Right lung (tissue), 2 donors: ENCODE measurements at regions not wholly inside any gene's neighbourhood (a gene's known extent, or its start where the extent isn't known, plus 50 kb on each side); places are given as distances from the start of the nearest gene placed in this dataset.
"Not testable (repeated sequence)": the region's sequence is repeated elsewhere in the genome, so short reads cannot be mapped to it uniquely, and the experiment has no call there.

Experiments
- DNase-seq, 2 donors: peaks; one replicate each; pipeline ENCODE4 v3.0.0-alpha.2; 2013

DNA sequence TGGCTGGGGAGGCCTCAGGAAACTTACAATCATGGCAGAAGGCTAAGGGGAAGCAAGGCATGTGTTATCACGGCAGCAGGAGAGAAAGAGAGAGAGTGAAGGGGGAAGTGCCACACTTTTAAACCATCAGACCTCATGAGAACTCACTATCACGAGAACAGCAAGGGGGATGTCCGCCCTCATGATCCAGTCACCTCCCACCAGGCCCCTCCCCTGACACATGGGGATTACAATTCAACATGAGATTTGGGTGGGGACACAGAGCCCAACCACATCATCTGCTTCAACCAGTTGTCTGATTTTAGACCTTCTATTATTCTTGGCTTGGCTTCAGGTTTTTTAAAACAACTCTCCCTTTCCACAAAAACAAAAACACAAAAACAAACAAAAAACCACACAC, 93.7 kb upstream of the BASP1 start:
- DNase-seq: not testable (repeated sequence)

DNA sequence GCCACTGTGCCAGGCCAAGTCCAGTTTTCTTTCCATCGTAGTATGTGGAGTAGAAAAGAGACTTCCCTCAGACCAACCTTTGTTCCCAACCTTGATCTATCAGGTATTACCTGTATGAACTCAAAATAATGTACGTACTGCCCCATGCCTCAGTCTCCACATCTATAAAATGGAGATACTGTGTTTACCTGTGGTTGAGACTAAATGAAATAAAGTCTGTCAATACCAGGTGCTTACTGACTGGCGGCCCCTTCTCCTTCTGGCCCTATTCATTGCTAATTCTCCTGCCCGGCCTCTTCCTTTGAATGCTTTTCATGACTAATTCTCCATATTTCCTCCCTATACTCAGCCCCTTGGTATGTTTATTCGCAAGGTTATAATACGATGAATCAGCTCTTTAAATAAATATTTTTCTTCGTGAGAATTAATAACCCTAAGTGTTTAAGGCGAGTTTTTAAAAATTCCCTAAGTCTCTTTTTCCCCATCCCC, 89.6 kb upstream of the BASP1 start:
- no peak for DNase-seq

DNA sequence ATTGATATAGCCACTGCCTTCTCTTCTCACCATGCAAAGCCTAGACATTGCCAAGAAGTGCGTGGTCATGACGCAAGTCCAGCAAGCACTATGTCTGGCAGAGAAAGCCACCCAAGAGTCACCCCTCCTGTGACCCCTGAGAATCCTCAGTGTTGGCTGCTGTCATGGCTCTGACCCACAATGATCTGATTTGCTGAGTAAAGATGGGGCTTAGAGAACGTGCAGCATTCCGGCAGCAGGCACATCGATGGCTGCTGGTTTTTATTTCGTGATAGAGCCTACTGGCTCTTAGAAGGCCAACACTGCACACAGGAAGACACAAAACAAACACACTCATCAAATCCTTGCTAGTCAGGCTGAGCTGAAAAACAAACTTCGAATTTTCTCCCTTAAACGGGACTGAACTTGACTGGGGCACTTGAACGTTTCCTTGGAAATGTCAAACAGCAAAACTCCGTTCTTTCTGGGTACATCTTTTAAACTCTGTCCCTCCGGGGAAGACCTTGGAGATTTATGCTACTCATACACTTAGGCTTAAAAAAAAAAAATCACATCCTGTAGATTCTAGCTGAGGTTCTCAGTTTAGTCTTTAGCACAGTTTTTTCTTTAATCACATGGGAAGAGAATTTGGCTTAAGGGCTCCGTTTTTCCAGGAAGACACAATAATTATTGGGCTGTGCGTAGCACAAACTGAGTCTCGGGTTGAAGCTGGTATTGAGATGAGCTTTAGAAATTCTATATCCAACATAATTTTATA, 88.2 kb upstream of the BASP1 start:
- no peak for DNase-seq

DNA sequence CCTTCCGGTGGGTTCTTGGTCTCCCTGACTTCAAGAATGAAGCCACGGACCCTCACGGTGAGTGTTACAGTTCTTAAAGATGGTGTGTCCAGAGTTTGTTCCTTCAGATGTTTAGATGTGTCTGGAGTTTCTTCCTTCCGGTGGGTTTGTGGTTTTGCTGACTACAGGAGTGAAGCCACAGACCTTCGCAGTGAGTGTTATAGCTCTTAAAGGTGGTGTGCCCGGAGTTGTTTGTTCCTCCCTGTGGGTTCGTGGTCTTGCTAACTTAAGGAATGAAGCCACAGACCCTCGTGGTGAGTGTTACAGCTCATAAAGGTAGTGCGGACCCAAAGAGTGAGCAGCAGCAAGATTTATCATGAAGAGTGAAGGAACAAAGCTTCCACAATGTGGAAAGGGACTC, 87.1 kb upstream of the BASP1 start:
- DNase-seq: not testable (repeated sequence)

- DNase-seq: peak in 1 of 2 donors; percentile 39
These were observed 84.9 kb upstream of the BASP1 start for GRCh38 chr5:17132444-17133083.

GRCh38 chr5:17135050-17135449, 82.4 kb upstream of the BASP1 start:
- no peak for DNase-seq

GRCh38 chr5:17143335-17143734, 74.1 kb upstream of the BASP1 start:
- DNase-seq: no peak

DNA sequence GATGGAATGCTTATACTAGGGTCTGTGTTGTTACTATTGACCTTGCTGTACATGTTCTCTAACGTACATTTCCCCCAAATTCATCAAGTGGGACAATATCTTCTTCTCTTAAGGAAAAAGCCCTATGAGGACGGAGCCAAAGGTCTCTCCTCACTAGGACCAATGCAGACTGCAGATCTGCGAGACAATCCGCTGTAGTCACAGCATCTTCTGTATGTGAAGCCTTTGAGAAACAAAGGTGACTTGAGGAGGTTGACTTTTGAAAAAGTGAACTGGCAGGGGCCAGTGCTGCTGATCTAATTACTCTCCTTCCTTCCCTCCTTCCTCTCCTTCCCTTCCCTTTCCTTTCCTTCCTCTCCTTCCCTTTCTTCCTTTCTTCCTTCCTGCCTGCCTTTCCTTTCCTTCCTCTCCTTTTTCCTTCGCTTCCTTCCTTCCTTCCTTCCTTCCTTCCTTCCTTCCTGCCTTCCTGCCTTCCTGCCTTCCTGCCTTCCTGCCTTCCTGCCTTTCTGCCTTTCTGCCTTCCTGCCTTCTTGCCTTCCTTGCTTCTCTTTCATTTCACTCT, 71.1 kb upstream of the BASP1 start:
- no peak for DNase-seq

- no peak for DNase-seq
These were observed 70.3 kb upstream of the BASP1 start for GRCh38 chr5:17147170-17147569.

- DNase-seq: peak; percentile 75 to 82
These were observed 69.8 kb upstream of the BASP1 start for GRCh38 chr5:17147617-17148016.

- no peak for DNase-seq
These were observed 69.0 kb upstream of the BASP1 start for GRCh38 chr5:17148481-17148880.

- no peak for DNase-seq
These were observed 67.6 kb upstream of the BASP1 start for GRCh38 chr5:17149786-17150185.

DNA sequence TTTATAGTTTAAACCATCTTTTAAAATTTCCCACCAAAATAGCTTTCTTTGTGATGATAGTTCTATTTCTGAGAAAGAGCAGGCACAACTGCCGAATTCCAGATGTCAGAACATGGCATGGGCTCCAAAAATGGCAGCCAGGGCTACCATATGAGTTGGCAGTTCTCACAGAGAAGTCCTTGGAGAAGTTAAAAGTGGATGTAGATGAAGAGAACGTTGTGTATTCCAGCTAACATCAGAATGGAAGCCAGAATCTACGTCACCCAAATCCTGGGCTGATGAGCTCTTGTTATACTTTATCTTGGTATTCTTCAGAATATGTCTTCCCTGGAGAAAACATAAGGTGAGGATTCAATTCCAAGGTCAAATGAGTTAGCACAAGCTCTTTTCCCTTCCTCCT, 66.9 kb upstream of the BASP1 start:
- DNase-seq: no peak

- DNase-seq: no peak
These were observed 65.7 kb upstream of the BASP1 start for GRCh38 chr5:17151686-17152085.

GRCh38 chr5:17154211-17154996, 63.0 kb upstream of the BASP1 start:
- no peak for DNase-seq

DNA sequence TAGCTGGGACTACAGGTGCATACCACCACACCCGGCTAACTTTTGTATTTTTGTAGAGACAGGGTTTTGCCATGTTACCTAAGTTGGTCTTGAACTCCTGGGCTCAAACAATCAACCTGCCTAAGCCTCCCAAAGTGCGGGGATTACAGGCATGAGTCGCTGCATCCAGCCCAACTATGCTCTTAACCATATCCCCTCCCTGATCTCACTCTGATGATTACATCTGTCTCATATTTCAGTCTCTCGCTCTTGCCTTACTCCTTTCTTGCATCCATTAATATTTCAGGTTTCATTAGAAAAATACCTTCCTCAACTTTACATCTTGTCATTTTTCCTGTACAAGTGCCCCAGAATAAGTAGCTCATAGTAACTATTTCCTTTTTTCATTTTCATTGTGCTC, 61.0 kb upstream of the BASP1 start:
- no peak for DNase-seq

GRCh38 chr5:17157294-17157693, 60.1 kb upstream of the BASP1 start:
- no peak for DNase-seq

DNA sequence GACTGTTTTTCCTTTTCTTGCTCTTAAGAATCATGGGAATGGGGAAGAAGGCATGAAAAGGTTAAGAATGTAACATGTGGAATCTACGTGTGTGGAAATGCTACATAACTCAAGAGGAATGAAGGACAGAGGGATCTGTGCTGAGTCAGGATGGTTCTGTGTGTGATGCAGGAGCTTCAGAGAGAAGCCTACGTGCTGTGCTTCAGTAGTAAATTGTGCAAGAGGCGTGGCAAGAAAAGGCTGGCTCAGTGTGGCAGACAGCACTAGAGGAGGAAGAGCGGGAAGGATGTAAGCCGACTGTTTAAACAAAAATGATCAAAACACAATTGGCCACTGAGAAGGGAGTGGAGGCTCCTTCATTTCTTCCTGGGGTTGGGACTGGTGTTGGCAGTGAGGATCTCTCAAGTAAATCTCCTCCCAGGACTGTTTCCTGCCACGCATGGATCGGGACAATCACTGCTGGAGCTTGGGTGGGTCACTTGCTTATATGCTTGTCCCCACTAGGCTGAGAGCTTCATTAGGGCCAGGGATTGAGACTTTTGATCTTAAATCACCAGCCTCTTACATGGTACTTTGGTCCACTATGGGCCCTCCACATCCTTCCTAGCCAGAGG, 59.4 kb upstream of the BASP1 start:
- no peak for DNase-seq

- DNase-seq: no peak
These were observed 56.7 kb upstream of the BASP1 start for GRCh38 chr5:17160756-17161040.

- no peak for DNase-seq
These were observed 55.8 kb upstream of the BASP1 start for GRCh38 chr5:17161662-17162061.

- no peak for DNase-seq
These were observed 54.2 kb upstream of the BASP1 start for GRCh38 chr5:17163221-17163620.
